ENCODE measurements at regions not wholly inside any gene's neighbourhood (a gene's known extent, or its start where the extent isn't known, plus 50 kb on each side); places are given as distances from the start of the nearest gene placed in this dataset.

- TF ChIP-seq CTCF (IDR thresholded peaks at IDR 0.05) (no peak), POLR2A (IDR thresholded peaks at IDR 0.05) (no peak)
Measured at GRCh38 chr6:105821777-105822176, 264.4 kb upstream of the PRDM1 start.

Measured in thyroid gland (tissue), 4 donors.